ENCODE measurements at regions not wholly inside any gene's neighbourhood (a gene's known extent, or its start where the extent isn't known, plus 50 kb on each side); places are given as distances from the start of the nearest gene placed in this dataset.

DNA sequence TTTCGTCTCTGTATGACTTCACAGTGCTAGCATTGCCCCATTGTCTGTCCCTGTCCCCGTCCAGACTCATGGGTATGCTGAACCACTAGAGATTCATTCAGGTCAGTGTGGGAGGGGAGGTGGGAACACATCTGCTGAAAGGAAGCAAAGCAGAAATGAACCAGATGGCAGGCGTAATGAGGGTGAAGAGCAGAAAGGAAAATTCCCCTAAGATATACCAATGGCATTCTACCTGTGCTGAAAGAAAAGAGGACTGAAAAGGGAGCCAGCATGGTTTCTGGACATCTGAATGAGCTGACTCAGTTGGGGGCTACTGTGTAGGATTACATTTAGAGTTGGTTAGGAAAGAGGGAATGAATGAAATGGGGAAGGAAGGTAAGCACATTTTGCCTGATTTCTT lies 678.7 kb downstream of the MAT2B start:
- Histone ChIP-seq H3K36me3 (replicated peaks; ENCODE audit: insufficient read depth, low read depth) (no peaks in the 10 kb centered on the region), H3K79me2 (no peaks in the 10 kb centered on the region), H3K9me3 (ENCODE audit: low read depth) (no peaks in the 10 kb centered on the region), H3K4me1 (ENCODE audit: insufficient read depth) (no peaks in the 10 kb centered on the region), H4K20me1 (ENCODE audit: insufficient read depth, poor library complexity, severe bottlenecking) (no peaks in the 10 kb centered on the region), H3K27ac (no peak overlapping the region), H2AFZ (no peak overlapping the region), H3K27me3 (no peaks in the 10 kb centered on the region), H3K9me2 (replicated peaks; ENCODE audit: insufficient read depth) (no peaks in the 10 kb centered on the region), H3K4me3 (no peak overlapping the region), H3K4me2 (no peak overlapping the region)
- no peak for DNase-seq (ENCODE audit: low spot score)
- 76% methylated on average over 3 of the region's 3 CpGs for WGBS (ENCODE audit: low lambda C conversion rate, missing lambda C conversion rate)
- TF ChIP-seq EZH2phosphoT487 (IDR thresholded peaks at IDR 0.05; ENCODE audit: low read depth, severe bottlenecking, unreplicated experiment): no peak
- TF ChIP-seq EZH2 (IDR thresholded peaks at IDR 0.05; ENCODE audit: borderline replicate concordance): no peak
- TF ChIP-seq CTCF (IDR thresholded peaks at IDR 0.05; ENCODE audit: poor library complexity): no peak

DNA sequence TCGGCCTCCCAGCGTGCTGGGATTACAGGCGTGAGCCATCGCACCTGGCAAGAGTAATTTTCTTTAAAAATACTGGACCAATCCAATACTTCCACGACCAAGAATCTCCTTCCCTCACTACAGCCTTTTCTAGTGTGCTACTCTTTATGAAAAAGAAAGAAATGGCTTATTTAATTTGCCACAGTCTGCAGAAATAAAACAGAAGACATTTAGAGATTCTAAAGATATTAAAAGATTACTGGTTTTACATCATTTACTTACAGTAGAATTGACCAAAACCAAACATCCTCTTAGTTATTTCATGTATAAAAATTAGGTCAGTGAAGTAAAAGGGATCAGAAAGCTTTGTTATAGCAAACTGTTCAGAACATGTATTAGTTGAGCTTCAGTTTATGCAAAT lies 679.6 kb downstream of the MAT2B start:
- no peaks in the 10 kb centered on the region for H3K27me3 ChIP-seq
- H4K20me1 ChIP-seq (ENCODE audit: insufficient read depth, poor library complexity, severe bottlenecking): no peaks in the 10 kb centered on the region
- 90% methylated on average over 5 of the region's 5 CpGs for WGBS (ENCODE audit: low lambda C conversion rate, missing lambda C conversion rate)
- H3K36me3 ChIP-seq (replicated peaks; ENCODE audit: insufficient read depth, low read depth): no peaks in the 10 kb centered on the region
- H3K79me2 ChIP-seq: no peaks in the 10 kb centered on the region
- H3K4me1 ChIP-seq (ENCODE audit: insufficient read depth): no peaks in the 10 kb centered on the region
- H3K9me2 ChIP-seq (replicated peaks; ENCODE audit: insufficient read depth): no peaks in the 10 kb centered on the region
- H3K9me3 ChIP-seq (ENCODE audit: low read depth): no peaks in the 10 kb centered on the region
- H3K27ac ChIP-seq: no peak overlapping the region
- H2AFZ ChIP-seq: no peak overlapping the region
- DNase-seq (ENCODE audit: low spot score): no peak
- no peak overlapping the region for H3K4me2 ChIP-seq
- no peak overlapping the region for H3K4me3 ChIP-seq
- TF ChIP-seq CTCF (IDR thresholded peaks at IDR 0.05; ENCODE audit: poor library complexity) (no peak), EZH2phosphoT487 (IDR thresholded peaks at IDR 0.05; ENCODE audit: low read depth, severe bottlenecking, unreplicated experiment) (no peak), EZH2 (IDR thresholded peaks at IDR 0.05; ENCODE audit: borderline replicate concordance) (no peak)

DNA sequence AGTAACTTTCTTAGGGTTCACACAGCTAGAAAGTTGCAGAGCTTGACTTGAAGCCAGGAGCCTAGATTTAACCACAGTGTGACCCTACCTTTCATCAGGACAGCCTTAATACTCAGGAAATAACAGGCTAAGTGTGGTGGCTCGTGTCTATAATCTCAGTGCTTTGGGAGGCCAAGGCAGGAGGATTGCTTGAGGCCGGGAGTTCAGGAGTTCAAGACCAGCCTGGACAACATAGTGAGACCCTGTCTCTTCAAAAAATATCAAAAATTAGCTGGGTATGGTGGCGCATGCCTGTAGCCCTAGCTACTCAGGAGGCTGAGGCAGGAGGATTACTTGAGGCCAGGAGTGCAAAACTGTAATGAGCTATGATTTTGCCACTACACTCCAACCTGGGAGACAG lies 681.1 kb downstream of the MAT2B start:
- Histone ChIP-seq H3K36me3 (replicated peaks; ENCODE audit: insufficient read depth, low read depth) (no peaks in the 10 kb centered on the region), H3K27me3 (no peaks in the 10 kb centered on the region), H4K20me1 (ENCODE audit: insufficient read depth, poor library complexity, severe bottlenecking) (no peaks in the 10 kb centered on the region), H3K79me2 (no peaks in the 10 kb centered on the region), H3K9me2 (replicated peaks; ENCODE audit: insufficient read depth) (no peaks in the 10 kb centered on the region), H3K4me1 (ENCODE audit: insufficient read depth) (peaks cover 9% of the 10 kb centered on the region), H3K9me3 (ENCODE audit: low read depth) (no peaks in the 10 kb centered on the region), H3K4me2 (no peak overlapping the region), H2AFZ (no peak overlapping the region), H3K4me3 (no peak overlapping the region), H3K27ac (no peak overlapping the region)
- TF ChIP-seq CTCF (IDR thresholded peaks at IDR 0.05; ENCODE audit: poor library complexity) (no peak), EZH2phosphoT487 (IDR thresholded peaks at IDR 0.05; ENCODE audit: low read depth, severe bottlenecking, unreplicated experiment) (no peak), EZH2 (IDR thresholded peaks at IDR 0.05; ENCODE audit: borderline replicate concordance) (no peak)
- DNase-seq (ENCODE audit: low spot score): no peak
- WGBS (ENCODE audit: low lambda C conversion rate, missing lambda C conversion rate): 84% methylated on average over 3 of the region's 3 CpGs

DNA sequence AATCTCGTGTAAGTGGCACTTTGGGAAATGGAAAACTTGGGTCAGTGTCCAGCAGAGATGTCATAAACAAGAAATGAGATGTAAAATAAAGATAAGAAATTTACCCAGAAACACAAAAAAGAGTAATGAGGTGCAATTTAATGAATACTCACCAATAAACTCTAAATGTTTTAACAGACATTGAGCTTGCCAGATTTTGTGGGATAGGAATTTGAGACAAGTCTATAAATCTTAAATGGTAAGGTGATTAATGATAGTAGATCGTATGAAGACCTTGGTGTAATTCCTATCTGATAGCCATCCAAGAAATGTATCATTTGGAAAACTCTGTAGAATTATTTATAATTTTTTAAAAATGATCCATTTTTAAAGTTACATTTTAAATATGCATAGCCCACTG lies 682.4 kb downstream of the MAT2B start:
- Histone ChIP-seq H3K4me2 (no peak overlapping the region), H3K4me1 (ENCODE audit: insufficient read depth) (peaks cover 14% of the 10 kb centered on the region), H3K79me2 (no peaks in the 10 kb centered on the region), H2AFZ (no peak overlapping the region), H4K20me1 (ENCODE audit: insufficient read depth, poor library complexity, severe bottlenecking) (no peaks in the 10 kb centered on the region), H3K4me3 (no peak overlapping the region), H3K27me3 (no peaks in the 10 kb centered on the region), H3K36me3 (replicated peaks; ENCODE audit: insufficient read depth, low read depth) (no peaks in the 10 kb centered on the region), H3K27ac (no peak overlapping the region), H3K9me3 (ENCODE audit: low read depth) (no peaks in the 10 kb centered on the region), H3K9me2 (replicated peaks; ENCODE audit: insufficient read depth) (no peaks in the 10 kb centered on the region)
- no peak for DNase-seq (ENCODE audit: low spot score)
- TF ChIP-seq EZH2phosphoT487 (IDR thresholded peaks at IDR 0.05; ENCODE audit: low read depth, severe bottlenecking, unreplicated experiment) (no peak), EZH2 (IDR thresholded peaks at IDR 0.05; ENCODE audit: borderline replicate concordance) (no peak), CTCF (IDR thresholded peaks at IDR 0.05; ENCODE audit: poor library complexity) (no peak)
- 75% methylated on average over 2 of the region's 2 CpGs for WGBS (ENCODE audit: low lambda C conversion rate, missing lambda C conversion rate)

Measured in hepatocyte (in vitro differentiated cells).